SU-DHL-6 (cell line): ENCODE measurements at regions not wholly inside any gene's neighbourhood (a gene's known extent, or its start where the extent isn't known, plus 50 kb on each side); places are given as distances from the start of the nearest gene placed in this dataset.

Experiments
- H2AFZ ChIP-seq: fragments of 200-600 bp; sonication (generic); 2 replicates; pipeline ENCODE4 v1.6.1; 2014; ENCODE audit warnings: low read depth, mild to moderate bottlenecking, moderate library complexity, mixed read lengths, antibody characterized with exemption, low read length; ENCODE audit not compliant: severe bottlenecking
- H3F3A ChIP-seq: fragments of 200-600 bp; shearing (Covaris generic); 2 replicates; pipeline ENCODE4 v1.6.0; 2016; ENCODE audit warnings: antibody characterized with exemption, mild to moderate bottlenecking; ENCODE audit not compliant: insufficient read depth
- H3K27ac ChIP-seq: fragments of 200-600 bp; sonication (generic); 2 replicates; pipeline ENCODE4 v1.5.1; 2016; ENCODE audit warnings: low read depth, mild to moderate bottlenecking, low read length, moderate library complexity, mixed read lengths
- H3K27me3 ChIP-seq: fragments of 200-600 bp; sonication (generic), shearing (Covaris generic); 2 replicates; pipeline ENCODE4 v1.6.0; 2014; ENCODE audit warnings: mild to moderate bottlenecking, low read length
- H3K36me3 ChIP-seq: fragments of 200-600 bp; sonication (generic); 2 replicates; pipeline ENCODE4 v1.6.1; 2014; ENCODE audit warnings: mild to moderate bottlenecking, low read length, mixed read lengths
- H3K4me2 ChIP-seq: fragments of 300-600, 200-600 bp; shearing (Covaris generic), sonication (generic); 2 replicates; pipeline ENCODE4 v1.6.0; 2014; ENCODE audit warnings: low read length, low read depth, mild to moderate bottlenecking; ENCODE audit not compliant: poor library complexity, severe bottlenecking
- H3K4me3 ChIP-seq: fragments of 200-600 bp; sonication (generic); 2 replicates; pipeline ENCODE4 v1.5.1; 2014; ENCODE audit warnings: antibody characterized with exemption, low read length, mild to moderate bottlenecking, mixed read lengths; ENCODE audit not compliant: insufficient read depth, poor library complexity, severe bottlenecking
- H3K79me2 ChIP-seq: fragments of 200-600 bp; sonication (generic); 2 replicates; pipeline ENCODE4 v1.6.1; 2014; ENCODE audit warnings: mild to moderate bottlenecking, low read length, moderate library complexity; ENCODE audit not compliant: insufficient read depth
- H3K9ac ChIP-seq: fragments of 200-600 bp; sonication (generic); 2 replicates; pipeline ENCODE4 v1.7.0; 2014; ENCODE audit warnings: mild to moderate bottlenecking, low read length
- H3K9me2 ChIP-seq: fragments of 200-600 bp; sonication (generic); replicated peaks from 2 replicates; pipeline ENCODE4 v1.6.1; 2014; ENCODE audit warnings: low read length; ENCODE audit not compliant: insufficient read depth
- H3K9me3 ChIP-seq: fragments of 200-600 bp; sonication (generic); 2 replicates; pipeline ENCODE4 v1.6.1; 2014; ENCODE audit warnings: low read length, mixed read lengths; ENCODE audit not compliant: insufficient read depth
- H4K20me1 ChIP-seq: fragments of 200-600 bp; sonication (generic); 2 replicates; pipeline ENCODE4 v1.6.1; 2014; ENCODE audit warnings: low read depth, mild to moderate bottlenecking, antibody characterized with exemption, low read length, moderate library complexity, mixed read lengths
- EZH2phosphoT487 ChIP-seq: fragments of 200-600 bp; sonication (generic), shearing (Covaris generic); conservative IDR thresholded peaks from 2 replicates; pipeline ENCODE4 v1.6.1; 2018; ENCODE audit warnings: mild to moderate bottlenecking, antibody characterized with exemption, low read length, moderate library complexity, mixed read lengths
- TF ChIP-seq, protein P1 (sequence below): fragments of 200-600 bp; sonication (generic); IDR thresholded peaks from one replicate; pipeline ENCODE4 v1.5.1; 2017; ENCODE audit warnings: antibody characterized with exemption, mild to moderate bottlenecking, low read length, moderate library complexity; ENCODE audit not compliant: insufficient read depth, poor library complexity, severe bottlenecking

DNA sequence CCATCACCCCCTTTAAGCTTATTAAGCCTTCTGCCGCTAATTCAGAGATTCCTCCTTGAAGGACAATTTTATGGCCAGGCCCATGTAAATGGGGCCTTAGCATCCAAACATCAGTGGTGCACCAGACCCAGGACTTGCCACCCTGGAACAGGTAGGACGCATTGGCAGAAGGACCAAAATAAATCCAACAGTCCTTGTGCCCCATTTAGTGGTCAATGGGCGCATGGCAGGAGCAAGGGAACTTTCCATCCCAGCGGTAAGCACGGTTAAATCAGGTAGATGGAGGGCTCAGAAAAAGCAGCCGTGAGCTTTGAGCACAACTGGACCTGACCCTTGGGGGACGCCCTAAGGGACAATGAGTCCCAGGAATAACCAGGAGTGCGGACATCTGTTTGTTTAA lies 540.8 kb upstream of the ROBO1 start:
- Histone ChIP-seq H3K9me3 (no peaks in the 10 kb centered on the region), H3K79me2 (no peaks in the 10 kb centered on the region), H3K36me3 (no peaks in the 10 kb centered on the region), H3K27me3 (no peaks in the 10 kb centered on the region), H2AFZ (no peak overlapping the region), H3K27ac (no peak overlapping the region), H3K9me2 (no peaks in the 10 kb centered on the region), H3K4me3 (no peak overlapping the region), H3K9ac (no peak overlapping the region), H4K20me1 (no peaks in the 10 kb centered on the region), H3K4me2 (no peak overlapping the region), H3F3A (no peaks in the 10 kb centered on the region)
- no peak for TF ChIP-seq EZH2phosphoT487
- TF ChIP-seq, protein P1, sequence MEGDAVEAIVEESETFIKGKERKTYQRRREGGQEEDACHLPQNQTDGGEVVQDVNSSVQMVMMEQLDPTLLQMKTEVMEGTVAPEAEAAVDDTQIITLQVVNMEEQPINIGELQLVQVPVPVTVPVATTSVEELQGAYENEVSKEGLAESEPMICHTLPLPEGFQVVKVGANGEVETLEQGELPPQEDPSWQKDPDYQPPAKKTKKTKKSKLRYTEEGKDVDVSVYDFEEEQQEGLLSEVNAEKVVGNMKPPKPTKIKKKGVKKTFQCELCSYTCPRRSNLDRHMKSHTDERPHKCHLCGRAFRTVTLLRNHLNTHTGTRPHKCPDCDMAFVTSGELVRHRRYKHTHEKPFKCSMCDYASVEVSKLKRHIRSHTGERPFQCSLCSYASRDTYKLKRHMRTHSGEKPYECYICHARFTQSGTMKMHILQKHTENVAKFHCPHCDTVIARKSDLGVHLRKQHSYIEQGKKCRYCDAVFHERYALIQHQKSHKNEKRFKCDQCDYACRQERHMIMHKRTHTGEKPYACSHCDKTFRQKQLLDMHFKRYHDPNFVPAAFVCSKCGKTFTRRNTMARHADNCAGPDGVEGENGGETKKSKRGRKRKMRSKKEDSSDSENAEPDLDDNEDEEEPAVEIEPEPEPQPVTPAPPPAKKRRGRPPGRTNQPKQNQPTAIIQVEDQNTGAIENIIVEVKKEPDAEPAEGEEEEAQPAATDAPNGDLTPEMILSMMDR = no peak

DNA sequence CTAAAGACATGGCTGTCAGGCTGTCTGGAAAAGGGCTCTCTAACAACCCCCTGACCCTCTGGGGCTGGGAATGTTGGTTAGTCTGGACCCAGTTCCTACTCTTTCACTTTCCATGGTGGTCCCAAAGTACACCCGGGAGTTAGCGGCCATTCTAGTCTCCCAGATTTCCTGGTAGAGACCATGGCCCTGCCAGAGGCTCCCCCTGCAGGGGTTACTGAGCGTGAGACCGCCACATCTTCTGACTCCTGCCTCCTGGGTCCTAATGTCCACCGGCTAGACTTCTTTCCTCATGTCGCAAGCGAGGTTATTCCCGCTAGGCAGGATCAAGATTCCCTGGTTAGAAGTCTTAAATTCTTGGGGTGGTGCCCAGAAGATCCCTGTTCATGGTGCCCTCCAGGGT lies 540.0 kb upstream of the ROBO1 start:
- Histone ChIP-seq H3K9me2 (no peaks in the 10 kb centered on the region), H4K20me1 (no peaks in the 10 kb centered on the region), H3K4me3 (no peak overlapping the region), H3K27ac (no peak overlapping the region), H2AFZ (no peak overlapping the region), H3K27me3 (no peaks in the 10 kb centered on the region), H3K4me2 (no peak overlapping the region), H3K9me3 (no peaks in the 10 kb centered on the region), H3F3A (no peaks in the 10 kb centered on the region), H3K36me3 (no peaks in the 10 kb centered on the region), H3K9ac (no peak overlapping the region), H3K79me2 (no peaks in the 10 kb centered on the region)
- TF ChIP-seq, protein P1 = no peak
- TF ChIP-seq EZH2phosphoT487 = no peak

DNA sequence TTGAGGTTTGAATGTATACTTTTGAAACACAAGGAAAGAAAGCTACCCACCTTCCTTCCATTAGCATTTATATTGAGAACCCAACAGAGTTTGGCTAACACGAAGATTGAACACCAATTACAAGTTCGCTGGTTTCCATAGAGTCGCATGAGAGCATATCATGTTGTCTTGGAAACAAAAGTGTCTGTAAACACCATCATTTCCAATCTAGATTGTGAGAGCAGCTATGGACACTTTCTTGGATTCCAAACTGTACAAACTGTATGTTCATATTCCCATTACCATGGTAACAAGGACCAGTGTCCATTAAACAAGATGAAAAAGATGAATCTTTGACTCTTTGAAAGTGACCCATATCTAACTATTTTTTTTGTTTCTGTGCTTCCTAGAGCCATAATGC lies 529.9 kb upstream of the ROBO1 start:
- Histone ChIP-seq H3K4me2 (no peak overlapping the region), H3K9me3 (no peaks in the 10 kb centered on the region), H3K4me3 (no peak overlapping the region), H3K9me2 (no peaks in the 10 kb centered on the region), H3K36me3 (no peaks in the 10 kb centered on the region), H4K20me1 (no peaks in the 10 kb centered on the region), H3K9ac (no peak overlapping the region), H3F3A (no peaks in the 10 kb centered on the region), H3K27me3 (no peaks in the 10 kb centered on the region), H2AFZ (no peak overlapping the region), H3K79me2 (no peaks in the 10 kb centered on the region), H3K27ac (no peak overlapping the region)
- TF ChIP-seq, protein P1 = no peak
- no peak for TF ChIP-seq EZH2phosphoT487

DNA sequence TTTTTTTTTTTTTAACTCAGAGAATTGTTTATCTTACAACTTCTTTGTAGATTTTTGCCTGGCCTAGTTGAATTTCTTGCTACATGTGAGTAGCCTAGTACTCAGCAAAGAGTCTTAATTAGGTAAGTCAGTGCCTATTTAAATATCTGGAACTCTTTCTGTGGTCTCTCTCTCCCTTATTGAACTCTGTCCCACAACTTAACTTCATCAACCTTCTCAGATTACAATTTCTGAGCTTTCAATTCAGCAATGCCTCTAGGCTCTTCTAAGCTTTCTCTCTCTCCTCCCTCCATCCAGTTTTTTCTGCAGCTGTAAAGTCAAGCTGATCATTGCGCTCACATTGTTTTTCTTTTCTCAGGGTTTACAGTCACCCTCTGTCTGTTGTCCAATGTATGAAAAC lies 517.6 kb upstream of the ROBO1 start:
- H3K27ac ChIP-seq = no peak overlapping the region
- H3K9me3 ChIP-seq = no peaks in the 10 kb centered on the region
- H3K79me2 ChIP-seq = no peaks in the 10 kb centered on the region
- H2AFZ ChIP-seq = no peak overlapping the region
- H3K4me2 ChIP-seq = no peak overlapping the region
- no peaks in the 10 kb centered on the region for H3K9me2 ChIP-seq
- no peak overlapping the region for H3K4me3 ChIP-seq
- H3K9ac ChIP-seq = no peak overlapping the region
- H3K27me3 ChIP-seq = no peaks in the 10 kb centered on the region
- H3K36me3 ChIP-seq = no peaks in the 10 kb centered on the region
- no peaks in the 10 kb centered on the region for H4K20me1 ChIP-seq
- no peak for TF ChIP-seq EZH2phosphoT487
- TF ChIP-seq, protein P1 = no peak
- H3F3A ChIP-seq = no peaks in the 10 kb centered on the region
